ENCODE measurements at regions not wholly inside any gene's neighbourhood (a gene's known extent, or its start where the extent isn't known, plus 50 kb on each side); places are given as distances from the start of the nearest gene placed in this dataset.

- Mint-ChIP-seq H3K36me3 (ENCODE audit: insufficient read depth) (no peaks in the 10 kb centered on the region), H3K9me3 (no peaks in the 10 kb centered on the region), H3K27ac (no peak overlapping the region), H3K4me1 (ENCODE audit: low read depth in 2 of 2) (no peaks in the 10 kb centered on the region), H3K27me3 (peaks cover 0 to 17% of the 10 kb centered on the region in 2 donors), H3K4me3 (no peak overlapping the region)
- DNase-seq (no peak), ATAC-seq (replicated peaks) (no peak)
These were observed 154.2 kb upstream of the FAM9B start for GRCh38 chrX:9188117-9188516.

GRCh38 chrX:9189286-9189685 is 155.4 kb upstream of the FAM9B start:
- Mint-ChIP-seq H3K27ac (no peak overlapping the region), H3K27me3 (peaks cover 0 to 17% of the 10 kb centered on the region in 2 donors), H3K4me3 (no peak overlapping the region), H3K36me3 (ENCODE audit: insufficient read depth) (no peaks in the 10 kb centered on the region), H3K4me1 (ENCODE audit: low read depth in 2 of 2) (no peaks in the 10 kb centered on the region), H3K9me3 (no peaks in the 10 kb centered on the region)
- ATAC-seq (replicated peaks), result no peak
- no peak for DNase-seq

DNA sequence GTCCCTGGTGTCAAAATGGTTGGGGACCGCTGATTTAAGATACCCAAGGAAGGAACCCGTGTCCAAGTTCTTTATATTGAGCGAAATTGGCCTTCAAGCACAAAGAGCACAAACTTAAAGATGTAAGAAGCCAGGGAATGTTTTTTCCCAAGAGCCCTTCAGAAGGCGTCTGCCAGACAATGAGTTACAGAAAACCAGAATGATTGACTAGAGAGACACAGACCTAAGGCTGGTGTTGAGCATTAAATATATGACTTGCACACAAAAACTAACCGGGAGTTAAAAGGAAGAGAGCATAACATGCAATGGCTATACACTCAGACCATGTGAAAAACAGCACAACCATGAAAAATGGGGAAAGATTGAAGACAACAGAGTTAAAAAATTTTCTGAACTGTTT is 157.5 kb upstream of the FAM9B start:
- Mint-ChIP-seq H3K27ac (no peak overlapping the region), H3K9me3 (no peaks in the 10 kb centered on the region), H3K4me3 (no peak overlapping the region), H3K4me1 (ENCODE audit: low read depth in 2 of 2) (peaks cover 0 to 4% of the 10 kb centered on the region in 2 donors), H3K36me3 (ENCODE audit: insufficient read depth) (no peaks in the 10 kb centered on the region), H3K27me3 (peaks cover 0 to 10% of the 10 kb centered on the region in 2 donors)
- DNase-seq, result no peak
- ATAC-seq (replicated peaks), result no peak

DNA sequence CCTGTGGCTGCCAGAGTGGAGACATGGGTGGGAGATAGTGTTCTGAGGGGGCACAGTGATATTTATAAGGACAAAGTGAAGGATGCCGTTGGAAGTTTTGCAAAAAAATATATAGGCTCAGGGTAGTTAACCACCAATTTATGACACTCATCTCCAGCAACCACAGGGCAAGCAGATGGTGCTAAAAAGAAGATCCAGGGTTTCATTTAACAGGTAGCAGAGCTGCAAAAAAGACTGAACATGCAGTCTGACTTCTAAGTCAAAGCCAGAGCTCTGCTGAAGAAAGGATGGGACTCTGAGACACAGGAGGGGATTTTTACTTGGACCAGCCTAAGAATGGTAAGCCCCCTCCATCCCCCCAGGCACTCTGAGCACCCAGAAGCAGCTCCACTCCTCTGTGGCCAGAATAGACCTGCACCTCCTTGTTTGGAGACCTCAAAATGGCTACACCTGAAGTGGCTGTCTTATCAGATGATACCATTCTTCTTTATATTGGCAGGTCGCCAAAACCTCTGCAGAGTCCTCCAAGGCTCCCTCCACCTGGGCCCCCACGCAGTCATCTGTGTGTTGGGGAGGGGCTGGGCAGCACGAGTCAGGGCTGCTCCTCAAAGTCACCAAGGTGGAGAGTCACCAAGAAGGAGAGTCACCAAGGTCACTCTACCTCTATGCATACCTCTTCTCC is 161.4 kb upstream of the FAM9B start:
- Mint-ChIP-seq H3K9me3 (no peaks in the 10 kb centered on the region), H3K27me3 (no peaks in the 10 kb centered on the region), H3K4me3 (no peak overlapping the region), H3K4me1 (ENCODE audit: low read depth in 2 of 2) (peaks cover 0 to 4% of the 10 kb centered on the region in 2 donors), H3K27ac (peak overlapping the region in 1 of 2 donors; percentile 41), H3K36me3 (ENCODE audit: insufficient read depth) (no peaks in the 10 kb centered on the region)
- ATAC-seq (replicated peaks) (peak; percentile 21), DNase-seq (no peak)

DNA sequence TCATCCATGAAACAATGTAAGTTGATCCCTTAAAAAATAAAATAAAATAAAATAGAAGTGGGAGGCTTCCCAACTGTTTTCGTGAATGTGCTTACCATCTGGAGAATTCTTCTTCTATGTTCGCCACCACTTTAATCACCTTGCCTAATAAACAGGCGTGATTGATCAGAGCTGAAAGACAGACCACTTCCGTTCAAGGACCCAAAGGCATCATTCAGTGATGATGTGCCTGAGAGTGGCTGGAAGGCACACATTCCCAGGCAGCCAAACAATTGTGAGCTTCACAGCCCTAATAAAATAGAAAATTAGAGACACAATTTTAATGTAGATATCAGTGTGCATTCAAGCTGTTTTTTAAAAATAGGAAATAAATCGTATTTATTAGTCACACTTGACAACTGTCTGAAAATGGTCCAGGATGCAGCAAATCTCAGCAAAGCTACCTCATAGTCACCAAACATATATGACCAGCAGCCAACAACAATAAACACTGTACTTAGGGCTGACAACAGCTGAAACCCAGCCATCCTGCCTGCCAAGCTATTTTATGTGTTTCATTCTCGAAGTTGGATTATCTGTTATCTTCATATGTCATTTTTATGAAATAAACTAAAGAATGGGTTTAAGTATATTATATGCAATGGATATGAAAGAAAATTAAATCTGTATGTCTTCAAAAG is 163.2 kb upstream of the FAM9B start:
- DNase-seq (no peak), ATAC-seq (replicated peaks) (no peak)
- no peaks in the 10 kb centered on the region for H3K9me3 Mint-ChIP-seq
- H3K27ac Mint-ChIP-seq, result no peak overlapping the region
- no peaks in the 10 kb centered on the region for H3K27me3 Mint-ChIP-seq
- no peak overlapping the region for H3K4me3 Mint-ChIP-seq
- peaks cover 0 to 4% of the 10 kb centered on the region in 2 donors for H3K4me1 Mint-ChIP-seq (ENCODE audit: low read depth in 2 of 2)
- H3K36me3 Mint-ChIP-seq (ENCODE audit: insufficient read depth), result no peaks in the 10 kb centered on the region

- Mint-ChIP-seq H3K27me3 (no peaks in the 10 kb centered on the region), H3K36me3 (ENCODE audit: insufficient read depth) (peaks cover 4% of the 10 kb centered on the region), H3K9me3 (no peaks in the 10 kb centered on the region), H3K27ac (peak overlapping the region in 1 of 2 donors; percentile 72), H3K4me1 (ENCODE audit: low read depth in 2 of 2) (peaks cover 16 to 19% of the 10 kb centered on the region in 2 donors), H3K4me3 (peak overlapping the region in 1 of 2 donors; percentile 55)
- ATAC-seq (replicated peaks) (no peak), DNase-seq (no peak)
These were observed 170.6 kb upstream of the FAM9B start for GRCh38 chrX:9204560-9204959.

DNA sequence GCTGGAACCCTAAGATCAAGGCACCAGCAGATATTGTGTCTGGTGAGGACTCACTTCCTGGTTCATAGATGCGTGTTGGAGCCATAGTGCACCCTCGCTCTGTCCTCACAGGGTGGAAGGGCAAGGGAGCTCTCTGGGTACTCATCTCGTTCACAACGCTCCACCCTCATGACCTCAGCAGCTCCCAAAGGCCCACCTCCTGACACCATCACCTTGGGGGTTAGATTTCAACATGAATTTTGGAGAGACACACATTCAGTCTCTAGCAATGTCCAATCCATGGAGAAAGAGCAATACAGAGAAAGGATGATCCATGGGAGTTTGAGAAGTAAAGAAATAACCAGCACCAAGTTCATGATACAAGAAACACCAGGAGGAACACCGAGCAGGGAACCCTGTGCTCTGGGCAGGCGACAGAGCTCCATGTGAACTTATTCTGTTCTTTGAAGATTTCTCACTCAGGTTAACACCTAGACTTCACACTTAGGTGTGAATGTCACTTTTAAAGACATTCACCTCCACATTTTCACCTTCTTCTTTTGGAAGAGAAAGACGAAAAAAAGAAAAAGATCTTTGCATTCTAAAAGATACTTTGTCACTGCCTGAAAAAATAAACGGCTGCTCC is 171.8 kb upstream of the FAM9B start:
- peak; percentile 94 for ATAC-seq (replicated peaks)
- H3K36me3 Mint-ChIP-seq (ENCODE audit: insufficient read depth), result peaks cover 4% of the 10 kb centered on the region
- H3K27me3 Mint-ChIP-seq, result no peaks in the 10 kb centered on the region
- H3K9me3 Mint-ChIP-seq, result no peaks in the 10 kb centered on the region
- peak overlapping the region; percentile 72 for H3K27ac Mint-ChIP-seq
- peaks cover 16 to 19% of the 10 kb centered on the region in 2 donors for H3K4me1 Mint-ChIP-seq (ENCODE audit: low read depth in 2 of 2)
- DNase-seq, result peak in 2 of 3 experiments; percentile 1 to 4
- H3K4me3 Mint-ChIP-seq, result peak overlapping the region; percentile 53 to 55

GRCh38 chrX:9207142-9207541 is 173.2 kb upstream of the FAM9B start:
- H3K4me1 Mint-ChIP-seq (ENCODE audit: low read depth in 2 of 2), result peaks cover 16 to 19% of the 10 kb centered on the region in 2 donors
- H3K9me3 Mint-ChIP-seq, result no peaks in the 10 kb centered on the region
- DNase-seq, result no peak
- H3K36me3 Mint-ChIP-seq (ENCODE audit: insufficient read depth), result peaks cover 4% of the 10 kb centered on the region
- no peak overlapping the region for H3K4me3 Mint-ChIP-seq
- no peak for ATAC-seq (replicated peaks)
- no peak overlapping the region for H3K27ac Mint-ChIP-seq
- no peaks in the 10 kb centered on the region for H3K27me3 Mint-ChIP-seq

DNA sequence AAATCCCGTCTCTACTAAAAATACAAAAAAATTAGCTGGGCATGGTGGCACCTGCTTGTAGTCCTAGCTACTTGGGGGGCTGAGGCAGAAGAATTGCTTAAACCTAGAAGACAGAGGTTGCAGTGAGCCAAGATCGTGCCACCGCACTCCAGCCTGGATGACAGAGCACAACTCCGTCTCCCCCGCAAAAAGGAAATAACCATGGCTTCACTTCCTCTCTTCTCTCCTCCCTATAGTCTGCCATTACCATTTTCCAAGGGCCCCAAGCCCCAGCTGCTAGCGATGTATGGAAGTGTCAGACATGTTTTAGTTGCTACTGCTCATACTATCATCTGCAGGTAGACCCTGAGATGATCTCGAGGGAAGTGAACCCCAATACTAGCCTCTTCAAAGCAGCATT is 177.3 kb upstream of the FAM9B start:
- H3K9me3 Mint-ChIP-seq, result no peaks in the 10 kb centered on the region

DNA sequence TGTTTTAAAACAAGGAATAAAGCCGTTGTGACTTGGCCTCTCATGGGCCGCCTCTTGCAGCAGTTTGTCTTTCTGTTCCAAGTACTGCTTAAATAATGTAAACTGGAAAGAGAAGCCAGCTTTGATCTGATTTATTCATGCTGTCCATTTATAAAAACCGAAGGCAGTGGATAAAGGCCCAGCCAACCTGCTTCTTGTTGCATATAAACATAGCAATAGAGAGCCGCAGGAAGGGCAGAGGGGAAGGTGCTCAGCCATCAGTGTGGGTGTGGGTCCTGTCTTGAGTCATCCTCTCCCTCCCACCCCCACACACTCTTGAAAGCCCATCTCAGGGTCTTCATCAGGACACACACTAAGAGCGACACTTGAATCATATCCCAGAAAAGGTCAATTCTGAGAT is 187.9 kb upstream of the FAM9B start:
- no peak for DNase-seq
- H3K4me3 Mint-ChIP-seq, result no peak overlapping the region
- no peaks in the 10 kb centered on the region for H3K4me1 Mint-ChIP-seq (ENCODE audit: low read depth in 2 of 2)
- H3K36me3 Mint-ChIP-seq (ENCODE audit: insufficient read depth), result no peaks in the 10 kb centered on the region
- ATAC-seq (replicated peaks), result no peak
- H3K27ac Mint-ChIP-seq, result no peak overlapping the region
- H3K27me3 Mint-ChIP-seq, result no peaks in the 10 kb centered on the region
- no peaks in the 10 kb centered on the region for H3K9me3 Mint-ChIP-seq

More for the DNA sequence above, 177.3 kb upstream of the FAM9B start:
- H3K4me3 Mint-ChIP-seq, result no peak overlapping the region
- ATAC-seq (replicated peaks) (no peak), DNase-seq (no peak)
- H3K4me1 Mint-ChIP-seq (ENCODE audit: low read depth in 2 of 2), result peaks cover 5 to 6% of the 10 kb centered on the region in 2 donors
- no peaks in the 10 kb centered on the region for H3K27me3 Mint-ChIP-seq
- H3K27ac Mint-ChIP-seq, result no peak overlapping the region
- no peaks in the 10 kb centered on the region for H3K36me3 Mint-ChIP-seq (ENCODE audit: insufficient read depth)

GRCh38 chrX:9222299-9222698 is 188.4 kb upstream of the FAM9B start:
- H3K27ac Mint-ChIP-seq, result no peak overlapping the region
- no peaks in the 10 kb centered on the region for H3K9me3 Mint-ChIP-seq
- no peak overlapping the region for H3K4me3 Mint-ChIP-seq
- H3K4me1 Mint-ChIP-seq (ENCODE audit: low read depth in 2 of 2), result no peaks in the 10 kb centered on the region
- H3K27me3 Mint-ChIP-seq, result no peaks in the 10 kb centered on the region
- ATAC-seq (replicated peaks), result no peak
- H3K36me3 Mint-ChIP-seq (ENCODE audit: insufficient read depth), result no peaks in the 10 kb centered on the region
- no peak for DNase-seq

GRCh38 chrX:9227276-9227675 is 193.3 kb upstream of the FAM9B start:
- no peak overlapping the region for H3K27ac Mint-ChIP-seq
- H3K36me3 Mint-ChIP-seq (ENCODE audit: insufficient read depth), result no peaks in the 10 kb centered on the region
- ATAC-seq (replicated peaks), result no peak
- H3K9me3 Mint-ChIP-seq, result no peaks in the 10 kb centered on the region
- no peak for DNase-seq
- no peak overlapping the region for H3K4me3 Mint-ChIP-seq
- no peaks in the 10 kb centered on the region for H3K27me3 Mint-ChIP-seq
- H3K4me1 Mint-ChIP-seq (ENCODE audit: low read depth in 2 of 2), result peaks cover 0 to 5% of the 10 kb centered on the region in 2 donors

- ATAC-seq (replicated peaks) (no peak), DNase-seq (no peak)
- peaks cover 0 to 5% of the 10 kb centered on the region in 2 donors for H3K4me1 Mint-ChIP-seq (ENCODE audit: low read depth in 2 of 2)
- H3K27ac Mint-ChIP-seq, result no peak overlapping the region
- H3K9me3 Mint-ChIP-seq, result no peaks in the 10 kb centered on the region
- H3K27me3 Mint-ChIP-seq, result peaks cover 0 to 6% of the 10 kb centered on the region in 2 donors
- H3K4me3 Mint-ChIP-seq, result no peak overlapping the region
- H3K36me3 Mint-ChIP-seq (ENCODE audit: insufficient read depth), result no peaks in the 10 kb centered on the region
These were observed 197.6 kb upstream of the FAM9B start for GRCh38 chrX:9231491-9231890.

DNA sequence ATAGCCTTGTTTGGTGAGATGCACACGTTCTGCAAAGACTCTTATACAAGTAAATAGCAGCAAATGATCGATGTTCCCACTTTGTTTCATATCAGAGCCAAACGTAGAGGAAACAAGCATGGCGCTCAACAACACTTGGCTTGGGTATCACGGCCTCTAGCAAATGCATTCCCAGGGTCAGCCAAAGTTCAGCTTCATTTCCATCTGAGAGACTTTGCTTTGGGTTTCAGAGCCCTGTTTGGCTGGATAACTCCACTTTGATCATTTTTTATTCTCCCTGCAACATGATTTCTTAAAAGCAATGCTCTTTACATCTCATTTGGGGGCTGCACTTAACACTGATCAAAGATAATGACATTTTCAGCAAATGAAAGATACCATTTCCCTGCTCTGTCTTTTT is 199.2 kb upstream of the FAM9B start:
- Mint-ChIP-seq H3K27me3 (peaks cover 0 to 6% of the 10 kb centered on the region in 2 donors), H3K9me3 (no peaks in the 10 kb centered on the region), H3K36me3 (ENCODE audit: insufficient read depth) (no peaks in the 10 kb centered on the region), H3K27ac (no peak overlapping the region), H3K4me1 (ENCODE audit: low read depth in 2 of 2) (peaks cover 0 to 5% of the 10 kb centered on the region in 2 donors), H3K4me3 (no peak overlapping the region)
- ATAC-seq (replicated peaks) (no peak), DNase-seq (no peak)
